Fibroblast of villous mesenchyme (primary cell): ENCODE measurements at regions not wholly inside any gene's neighbourhood (a gene's known extent, or its start where the extent isn't known, plus 50 kb on each side); places are given as distances from the start of the nearest gene placed in this dataset.

Experiments
- DNase-seq: peaks from one replicate; pipeline ENCODE4 v3.0.0-alpha.2; 2010; ENCODE audit warnings: low read depth
- H3K4me3 ChIP-seq: 2 replicates; pipeline ENCODE4 v1.5.1; 2011; ENCODE audit warnings: low read depth, mild to moderate bottlenecking, low read length
- CTCF ChIP-seq: IDR thresholded peaks from 2 replicates; pipeline ENCODE4 v1.5.1; 2012; ENCODE audit warnings: low read depth, mild to moderate bottlenecking, low read length; ENCODE audit not compliant: insufficient read depth

GRCh38 chr11:122287401-122287800 is 171.4 kb upstream of the BLID start:
- no peak overlapping the region for H3K4me3 ChIP-seq
- DNase-seq, result no peak
- no peak for TF ChIP-seq CTCF

GRCh38 chr11:122285070-122285988 is 169.3 kb upstream of the BLID start:
- no peak overlapping the region for H3K4me3 ChIP-seq
- TF ChIP-seq CTCF, result no peak
- DNase-seq, result no peak

GRCh38 chr11:122280870-122281269 is 164.9 kb upstream of the BLID start:
- no peak overlapping the region for H3K4me3 ChIP-seq
- no peak for DNase-seq
- TF ChIP-seq CTCF, result no peak

GRCh38 chr11:122279194-122279593 is 163.2 kb upstream of the BLID start:
- no peak for DNase-seq
- TF ChIP-seq CTCF, result no peak

GRCh38 chr11:122277493-122277892 is 161.5 kb upstream of the BLID start:
- H3K4me3 ChIP-seq, result no peak overlapping the region
- TF ChIP-seq CTCF, result no peak
- no peak for DNase-seq

More at GRCh38 chr11:122279194-122279593, 163.2 kb upstream of the BLID start:
- H3K4me3 ChIP-seq, result no peak overlapping the region

- no peak for DNase-seq
- no peak overlapping the region for H3K4me3 ChIP-seq
- no peak for TF ChIP-seq CTCF
These were observed 160.2 kb upstream of the BLID start for GRCh38 chr11:122276221-122276620.

- TF ChIP-seq CTCF, result no peak
- DNase-seq, result no peak
- no peak overlapping the region for H3K4me3 ChIP-seq
These were observed 159.5 kb upstream of the BLID start for GRCh38 chr11:122275508-122275907.
